ENCODE measurements at regions not wholly inside any gene's neighbourhood (a gene's known extent, or its start where the extent isn't known, plus 50 kb on each side); places are given as distances from the start of the nearest gene placed in this dataset.

GRCh38 chr7:110181768-110182167 lies 909.2 kb upstream of the LRRN3 start:
- Mint-ChIP-seq H3K4me1 (peaks cover 10% of the 10 kb centered on the region), H3K27me3 (ENCODE audit: low read depth) (no peaks in the 10 kb centered on the region), H3K4me3 (no peak overlapping the region), H3K9me3 (peaks cover 8% of the 10 kb centered on the region), H3K36me3 (peaks cover 3% of the 10 kb centered on the region), H3K27ac (no peak overlapping the region)
- TF ChIP-seq CTCF (IDR thresholded peaks at IDR 0.05; ENCODE audit: unreplicated experiment): no peak
- no peak for DNase-seq (ENCODE audit: low spot score in 2 of 2, unreplicated experiment in 2 of 2)

- Mint-ChIP-seq H3K27ac (no peak overlapping the region), H3K27me3 (ENCODE audit: low read depth) (no peaks in the 10 kb centered on the region), H3K4me3 (no peak overlapping the region), H3K4me1 (no peaks in the 10 kb centered on the region), H3K36me3 (peaks cover 11% of the 10 kb centered on the region), H3K9me3 (peaks cover 23% of the 10 kb centered on the region)
- TF ChIP-seq CTCF (IDR thresholded peaks at IDR 0.05; ENCODE audit: unreplicated experiment): no peak
- DNase-seq (ENCODE audit: low spot score in 2 of 2, unreplicated experiment in 2 of 2): no peak
These were observed 904.6 kb upstream of the LRRN3 start for GRCh38 chr7:110186334-110186733.

GRCh38 chr7:110187877-110188554 lies 902.9 kb upstream of the LRRN3 start:
- no peak for DNase-seq (ENCODE audit: low spot score in 2 of 2, unreplicated experiment in 2 of 2)
- peaks cover 13% of the 10 kb centered on the region for H3K36me3 Mint-ChIP-seq
- no peaks in the 10 kb centered on the region for H3K27me3 Mint-ChIP-seq (ENCODE audit: low read depth)
- TF ChIP-seq CTCF (IDR thresholded peaks at IDR 0.05; ENCODE audit: unreplicated experiment): no peak
- H3K9me3 Mint-ChIP-seq: peaks cover 26% of the 10 kb centered on the region
- H3K4me1 Mint-ChIP-seq: no peaks in the 10 kb centered on the region
- H3K4me3 Mint-ChIP-seq: no peak overlapping the region
- no peak overlapping the region for H3K27ac Mint-ChIP-seq

- no peak overlapping the region for H3K27ac Mint-ChIP-seq
- no peak overlapping the region for H3K4me3 Mint-ChIP-seq
- no peak for TF ChIP-seq CTCF (IDR thresholded peaks at IDR 0.05; ENCODE audit: unreplicated experiment)
- peaks cover 5% of the 10 kb centered on the region for H3K4me1 Mint-ChIP-seq
- no peak for DNase-seq (ENCODE audit: low spot score in 2 of 2, unreplicated experiment in 2 of 2)
- H3K36me3 Mint-ChIP-seq: no peaks in the 10 kb centered on the region
- no peaks in the 10 kb centered on the region for H3K27me3 Mint-ChIP-seq (ENCODE audit: low read depth)
- H3K9me3 Mint-ChIP-seq: peaks cover 22% of the 10 kb centered on the region
These were observed 886.4 kb upstream of the LRRN3 start for GRCh38 chr7:110204527-110204926.

GRCh38 chr7:110205899-110206298 lies 885.0 kb upstream of the LRRN3 start:
- peaks cover 5% of the 10 kb centered on the region for H3K4me1 Mint-ChIP-seq
- no peaks in the 10 kb centered on the region for H3K27me3 Mint-ChIP-seq (ENCODE audit: low read depth)
- H3K36me3 Mint-ChIP-seq: no peaks in the 10 kb centered on the region
- no peak overlapping the region for H3K4me3 Mint-ChIP-seq
- no peak for DNase-seq (ENCODE audit: low spot score in 2 of 2, unreplicated experiment in 2 of 2)
- H3K27ac Mint-ChIP-seq: no peak overlapping the region
- H3K9me3 Mint-ChIP-seq: peaks cover 14% of the 10 kb centered on the region
- no peak for TF ChIP-seq CTCF (IDR thresholded peaks at IDR 0.05; ENCODE audit: unreplicated experiment)

GRCh38 chr7:110209884-110210283 lies 881.0 kb upstream of the LRRN3 start:
- H3K36me3 Mint-ChIP-seq: peaks cover 7% of the 10 kb centered on the region
- H3K9me3 Mint-ChIP-seq: peaks cover 19% of the 10 kb centered on the region
- no peaks in the 10 kb centered on the region for H3K27me3 Mint-ChIP-seq (ENCODE audit: low read depth)
- peaks cover 5% of the 10 kb centered on the region for H3K4me1 Mint-ChIP-seq
- TF ChIP-seq CTCF (IDR thresholded peaks at IDR 0.05; ENCODE audit: unreplicated experiment): no peak
- H3K27ac Mint-ChIP-seq: no peak overlapping the region
- DNase-seq (ENCODE audit: low spot score in 2 of 2, unreplicated experiment in 2 of 2): no peak
- no peak overlapping the region for H3K4me3 Mint-ChIP-seq

Measured in mesothelial cell of epicardium (in vitro differentiated cells).